GM19035 (cell line): ENCODE measurements at regions not wholly inside any gene's neighbourhood (a gene's known extent, or its start where the extent isn't known, plus 50 kb on each side); places are given as distances from the start of the nearest gene placed in this dataset.
"Not testable (repeated sequence)": the region's sequence is repeated elsewhere in the genome, so short reads cannot be mapped to it uniquely, and the experiment has no call there.

ENCODE experiments used
- ATAC-seq: cut with Tn5 transposase; IDR thresholded peaks from one replicate; pipeline ENCODE4 v1.9.1; 2021; ENCODE audit not compliant: unreplicated experiment

DNA sequence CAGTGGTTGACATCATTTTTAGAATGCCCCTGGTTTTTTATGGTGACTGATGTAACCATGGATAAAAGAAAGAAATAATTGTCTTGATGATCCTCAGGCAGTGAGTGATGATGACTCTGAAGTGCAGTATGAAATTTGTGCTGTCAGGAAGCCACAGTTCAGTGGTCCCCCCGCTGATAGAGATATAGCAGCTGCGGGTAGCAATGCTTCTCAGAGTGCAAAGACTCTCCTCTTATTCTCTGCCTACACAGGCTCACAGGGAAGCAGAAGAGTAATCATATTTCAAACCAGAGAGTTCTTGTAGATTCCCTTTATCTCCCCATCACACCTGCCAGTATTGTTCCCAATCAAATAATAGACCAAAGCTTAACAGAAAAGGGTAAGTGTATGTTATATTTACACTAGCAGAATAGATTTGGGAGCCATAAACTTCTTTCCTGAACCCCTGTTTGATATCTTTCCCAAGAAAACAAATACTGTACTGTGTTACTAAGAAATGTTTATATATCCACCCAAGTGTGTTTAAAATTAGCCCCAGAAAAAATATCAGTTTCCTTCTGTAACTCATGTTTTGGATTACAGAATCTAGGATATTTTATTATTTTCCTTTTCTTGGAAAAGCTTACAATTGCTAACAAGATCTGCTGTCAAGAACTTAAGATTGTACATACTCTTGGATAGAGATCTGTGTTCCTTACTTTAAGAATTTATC, 1817.4 kb upstream of the FLRT2 start:
- ATAC-seq: no peak

DNA sequence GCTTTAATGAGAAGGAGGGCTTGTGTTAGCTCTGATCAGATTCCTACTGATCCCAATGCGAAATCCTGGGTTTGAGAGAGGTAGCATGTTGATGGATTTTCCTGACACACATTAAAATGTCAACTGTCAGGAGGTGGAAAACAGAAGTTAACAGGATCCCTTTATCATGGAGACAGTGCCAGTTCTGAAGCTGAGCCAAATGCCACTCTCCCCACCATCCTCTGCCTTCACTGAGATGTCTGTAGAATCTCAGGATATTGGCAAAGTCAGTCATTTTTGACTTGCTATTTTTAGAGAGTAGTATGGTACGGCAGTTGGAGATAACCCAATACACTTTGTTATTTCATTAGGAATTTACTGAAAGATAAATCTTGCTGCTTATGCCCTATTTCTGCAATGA, 1816.2 kb upstream of the FLRT2 start:
- no peak for ATAC-seq

DNA sequence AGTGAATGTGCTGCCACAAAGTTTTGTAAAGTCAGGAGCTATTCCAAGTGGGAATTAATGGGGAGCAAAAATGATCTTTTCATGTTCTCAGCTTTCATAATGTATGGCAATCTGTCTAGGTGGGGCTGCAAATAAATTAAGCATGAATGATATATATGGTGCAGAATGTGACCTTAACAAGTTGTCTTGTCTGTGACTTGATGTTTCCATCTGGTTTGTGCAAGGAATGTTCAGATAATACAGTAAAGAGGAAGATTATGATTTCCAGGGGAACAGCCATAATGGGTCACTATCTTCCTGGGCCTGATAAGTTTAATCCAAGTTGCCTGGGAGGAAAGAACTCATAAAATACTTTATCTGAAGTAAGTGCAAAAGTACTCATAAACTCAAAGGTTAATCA, 1815.8 kb upstream of the FLRT2 start:
- ATAC-seq: no peak

DNA sequence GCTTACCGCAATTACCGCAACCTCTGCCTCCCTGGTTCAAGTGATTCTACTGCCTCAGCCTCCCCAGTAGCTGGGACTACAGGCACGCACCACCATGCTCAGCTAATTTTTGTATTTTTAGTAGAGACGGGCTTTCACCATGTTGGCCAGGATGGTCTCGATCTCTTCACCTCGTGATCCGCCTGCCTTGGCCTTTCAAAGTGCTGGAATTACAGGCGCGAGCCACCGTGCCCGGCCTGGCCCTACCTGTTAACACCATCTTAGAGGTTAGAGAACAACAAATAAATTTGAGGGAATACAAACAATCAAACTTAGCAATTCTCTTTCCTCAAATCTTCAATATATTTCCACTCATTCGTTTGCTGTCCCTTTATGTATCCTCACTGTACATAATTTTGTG, 1810.5 kb upstream of the FLRT2 start:
- ATAC-seq: not testable (repeated sequence)

DNA sequence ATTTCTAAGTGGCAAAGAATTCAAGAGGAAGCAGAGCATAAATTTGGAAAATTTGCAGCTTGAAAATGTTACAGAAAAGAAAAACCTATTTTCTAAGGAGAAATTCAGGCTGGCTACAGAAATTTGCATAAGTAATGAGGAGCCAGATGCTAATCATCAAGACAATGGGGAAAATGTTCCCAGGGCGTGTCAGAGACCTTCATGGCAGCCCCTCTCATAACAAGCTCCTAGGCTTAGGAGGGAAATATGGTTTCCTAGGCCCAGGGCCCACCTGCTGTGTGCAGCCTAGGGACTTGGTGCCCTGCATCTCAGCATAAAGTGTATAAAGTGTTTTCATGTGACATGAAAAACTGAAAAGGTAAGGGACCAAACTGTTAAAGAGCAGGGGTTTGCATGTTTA, 1796.3 kb upstream of the FLRT2 start:
- no peak for ATAC-seq

DNA sequence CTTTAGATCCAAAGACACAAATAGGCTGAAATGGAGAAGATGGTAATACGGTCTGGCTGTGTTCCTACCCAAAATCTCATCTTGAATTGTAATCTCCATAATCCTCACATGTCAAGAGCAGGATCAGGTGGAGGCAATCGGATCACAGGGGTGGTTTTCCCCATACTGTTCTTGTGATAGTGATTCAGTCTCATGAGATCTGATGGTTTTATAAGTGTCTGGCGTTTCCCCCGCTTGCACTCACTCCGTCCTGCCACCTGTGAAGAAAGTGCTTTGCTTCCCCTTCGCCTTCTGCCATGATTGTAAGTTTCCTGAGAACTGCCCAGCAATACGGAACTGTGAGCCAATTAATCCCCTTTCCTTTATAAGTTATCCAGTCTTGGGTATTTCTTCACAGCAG, 1795.5 kb upstream of the FLRT2 start:
- no peak for ATAC-seq

DNA sequence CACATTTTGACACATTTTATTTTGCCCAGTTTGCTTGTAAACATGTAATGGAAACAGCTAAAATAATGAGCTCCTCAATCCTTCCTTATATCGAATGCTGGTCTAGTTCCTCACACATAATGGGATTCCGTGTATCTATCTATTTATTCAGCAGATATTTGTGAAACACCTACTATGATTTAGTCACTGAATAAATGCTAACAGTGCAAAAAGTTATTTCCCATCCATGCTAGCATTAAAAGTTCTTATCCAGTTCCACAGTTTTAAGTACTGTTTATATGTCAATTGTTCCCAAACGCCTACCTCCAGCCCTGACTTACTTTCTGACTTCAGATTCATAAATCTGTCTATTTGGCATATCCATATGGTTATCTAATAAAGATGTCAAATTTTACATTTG, 1788.7 kb upstream of the FLRT2 start:
- ATAC-seq: no peak

DNA sequence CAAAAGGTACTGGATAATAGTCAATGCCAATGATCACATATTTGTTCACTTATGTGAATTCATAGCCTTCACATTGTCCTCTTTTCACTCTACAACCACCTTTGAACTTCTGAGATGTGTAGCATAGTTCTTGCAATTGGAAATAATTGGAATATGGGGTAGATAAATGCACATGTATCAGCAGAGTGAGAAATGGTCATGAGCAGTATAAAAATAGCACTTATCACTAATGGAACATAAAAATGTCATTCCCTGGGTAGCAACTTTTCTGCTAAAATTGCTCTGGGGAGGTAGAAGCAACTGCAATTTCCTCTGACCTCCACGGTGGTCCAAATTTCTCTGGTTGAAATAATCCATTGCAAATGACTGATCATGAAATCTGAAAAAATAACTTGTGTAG, 1785.7 kb upstream of the FLRT2 start:
- ATAC-seq: no peak

DNA sequence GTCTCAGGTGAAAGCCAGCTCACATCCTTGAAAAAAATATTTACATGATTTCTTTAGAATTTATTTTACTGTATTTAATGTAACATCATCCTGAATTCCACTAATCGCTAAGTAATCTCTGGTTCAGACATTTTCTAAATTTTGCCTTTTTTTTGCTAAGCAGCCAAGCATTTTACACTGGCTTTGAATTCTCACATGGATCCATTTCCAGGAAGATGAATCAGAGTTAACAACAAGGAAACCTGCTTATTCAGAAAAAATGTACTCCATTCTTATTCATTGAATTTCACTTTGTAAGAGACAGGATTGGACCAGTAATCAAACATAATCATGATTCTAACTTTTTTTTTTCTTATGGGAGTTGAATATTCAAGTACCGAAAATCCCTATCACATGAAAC, 1785.1 kb upstream of the FLRT2 start:
- ATAC-seq: no peak

DNA sequence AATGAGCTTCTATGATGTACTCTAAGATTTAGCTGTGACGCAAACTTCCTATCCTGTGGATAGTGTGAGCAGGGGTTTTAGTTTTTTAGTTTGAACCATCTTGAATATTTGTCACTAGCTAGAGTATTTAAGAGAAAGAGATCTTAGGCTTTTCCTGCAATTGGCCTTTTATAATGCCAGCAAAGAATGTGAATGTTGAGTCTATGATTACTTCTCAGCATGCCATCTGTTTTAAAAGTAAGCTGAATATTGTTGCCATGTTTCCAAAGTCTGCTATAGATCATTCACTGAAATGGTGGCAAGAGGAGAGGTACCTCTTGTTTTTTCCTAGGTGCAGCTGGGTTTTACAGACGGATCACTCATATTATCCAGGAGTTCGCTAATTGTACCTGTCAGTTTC, 1783.6 kb upstream of the FLRT2 start:
- no peak for ATAC-seq

DNA sequence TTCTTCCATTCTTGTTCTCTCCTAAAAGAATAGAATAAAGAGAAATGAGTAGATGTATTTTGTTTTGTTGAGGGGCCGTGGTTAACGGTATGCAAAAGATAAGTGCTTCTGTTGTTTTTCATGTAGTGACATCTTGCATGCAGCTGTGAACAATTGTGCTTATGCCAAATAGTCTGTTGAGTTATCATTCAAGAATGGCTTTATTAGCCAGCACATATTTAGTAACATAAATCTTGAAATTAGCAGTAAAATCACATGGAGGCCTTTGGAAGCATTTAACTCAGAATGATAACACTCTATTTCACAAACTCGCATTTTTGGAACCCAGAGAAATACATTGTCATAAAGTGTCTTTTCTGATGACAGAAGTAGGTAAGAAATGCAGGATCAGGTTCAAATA, 1772.0 kb upstream of the FLRT2 start:
- ATAC-seq: no peak

DNA sequence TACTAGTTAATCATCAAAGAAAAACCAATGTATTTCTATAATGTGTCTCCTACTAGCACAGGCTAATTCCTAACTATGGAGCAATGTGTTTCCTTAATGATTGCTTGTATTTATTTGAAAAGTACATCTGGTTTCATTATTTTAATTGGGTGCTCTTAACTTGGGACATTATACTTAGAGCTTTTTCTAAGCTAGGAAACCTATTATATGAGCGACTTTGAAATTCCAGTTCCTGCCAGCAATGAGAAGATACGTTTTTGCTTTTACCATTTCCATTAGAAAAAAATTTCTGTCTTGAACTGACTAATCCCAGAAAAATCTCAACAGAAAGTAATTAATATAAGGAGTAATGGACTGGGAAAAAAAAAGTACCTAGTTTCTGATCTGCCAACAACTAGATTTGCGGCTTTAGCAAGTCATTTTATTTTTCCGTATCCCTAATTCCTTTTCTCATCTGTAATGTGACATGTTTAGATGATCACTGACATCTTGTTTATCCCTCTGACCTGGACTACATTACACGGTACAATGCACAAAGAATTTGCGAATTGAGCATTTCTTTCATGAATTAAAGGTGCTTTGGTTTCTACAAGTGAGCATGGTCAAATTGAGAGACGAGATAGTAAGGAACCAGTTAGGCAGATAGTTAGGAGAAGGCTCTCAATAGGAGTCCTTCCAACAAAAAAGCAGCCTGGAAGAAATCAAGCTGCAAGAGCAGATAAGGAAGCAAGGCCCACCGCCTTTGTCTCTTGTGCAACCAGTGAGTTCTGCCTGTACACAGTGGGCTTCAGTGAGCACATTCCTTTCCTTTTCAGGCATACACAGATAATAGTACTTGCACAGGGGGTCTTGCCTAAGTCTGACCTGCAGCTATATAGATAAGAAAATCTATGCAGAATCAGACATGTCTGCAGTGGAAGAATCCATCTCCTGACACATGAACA, 1765.0 kb upstream of the FLRT2 start:
- ATAC-seq: no peak

DNA sequence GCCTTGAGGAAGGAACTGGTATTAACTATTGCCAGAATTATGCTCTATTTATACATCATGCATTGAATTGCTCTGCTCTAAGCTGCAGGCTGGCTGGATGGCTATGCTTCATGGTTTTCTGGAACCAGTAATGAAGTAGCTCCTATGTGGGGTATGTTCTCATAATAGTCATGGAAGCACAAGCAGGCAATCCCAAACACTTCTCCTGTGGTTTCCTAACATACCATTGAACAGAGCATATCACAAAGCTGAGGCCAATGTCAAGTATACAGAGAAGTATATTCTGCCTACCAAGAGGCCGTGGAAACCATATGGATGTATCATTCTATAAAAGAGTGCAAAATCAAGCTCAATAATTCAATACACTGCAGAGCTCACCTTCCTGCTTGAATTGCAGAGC, 1752.4 kb upstream of the FLRT2 start:
- ATAC-seq: no peak

DNA sequence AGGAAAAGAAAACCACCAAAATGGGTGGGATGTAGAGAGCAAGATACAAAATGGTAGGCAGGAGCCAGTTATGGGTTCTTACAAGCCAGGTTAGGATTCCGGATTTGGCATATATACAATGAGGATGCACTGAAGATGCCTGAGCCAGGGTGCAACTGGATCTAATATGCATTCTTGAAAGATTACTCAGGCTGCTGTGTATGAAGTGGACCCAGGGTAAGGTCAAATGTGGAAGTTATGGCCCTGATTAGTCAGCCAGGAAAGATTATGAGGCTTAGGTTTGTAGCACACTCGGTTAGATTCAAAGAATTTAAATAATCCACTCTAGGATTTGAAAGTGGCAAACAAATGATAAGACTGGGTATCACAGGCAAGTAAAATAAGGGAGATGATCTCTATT, 1750.7 kb upstream of the FLRT2 start:
- no peak for ATAC-seq

DNA sequence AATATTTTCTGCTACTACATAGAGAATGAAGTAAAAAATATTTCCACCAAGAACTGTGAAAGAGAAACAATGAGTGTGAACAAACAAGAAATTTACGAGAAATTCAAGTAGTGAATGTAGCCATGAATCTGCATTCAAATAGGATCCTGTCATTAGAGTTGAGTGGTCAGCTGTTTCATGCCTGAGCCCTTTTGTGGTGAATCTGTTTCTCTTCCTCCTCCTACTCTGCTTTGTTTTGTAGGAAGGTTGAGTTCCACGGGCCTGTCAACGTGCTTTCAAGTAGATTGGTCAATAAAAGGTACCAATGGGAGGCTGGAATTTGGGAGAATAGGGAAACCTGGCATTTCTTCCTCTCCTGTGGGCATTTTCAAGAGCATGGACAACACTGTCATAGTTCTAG, 1749.6 kb upstream of the FLRT2 start:
- ATAC-seq: no peak

DNA sequence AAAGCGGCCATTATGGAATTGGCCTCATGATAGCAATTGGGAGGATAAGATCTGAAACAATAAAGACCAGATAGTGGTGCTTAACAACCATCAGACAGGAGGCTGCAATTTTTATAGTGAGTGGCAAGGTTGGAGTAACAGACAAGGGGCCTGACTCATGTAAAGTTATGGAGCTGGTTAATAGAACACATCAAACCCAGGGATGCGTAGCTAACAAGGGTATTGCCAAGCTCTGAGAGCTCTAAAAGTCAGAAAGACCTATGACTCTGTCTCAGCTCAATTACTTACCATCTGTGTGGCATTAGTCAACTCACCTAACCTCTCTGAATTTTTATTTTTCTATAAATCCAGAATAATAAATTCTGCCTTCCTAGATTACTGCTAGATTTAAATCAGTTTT, 1731.5 kb upstream of the FLRT2 start:
- ATAC-seq: no peak

DNA sequence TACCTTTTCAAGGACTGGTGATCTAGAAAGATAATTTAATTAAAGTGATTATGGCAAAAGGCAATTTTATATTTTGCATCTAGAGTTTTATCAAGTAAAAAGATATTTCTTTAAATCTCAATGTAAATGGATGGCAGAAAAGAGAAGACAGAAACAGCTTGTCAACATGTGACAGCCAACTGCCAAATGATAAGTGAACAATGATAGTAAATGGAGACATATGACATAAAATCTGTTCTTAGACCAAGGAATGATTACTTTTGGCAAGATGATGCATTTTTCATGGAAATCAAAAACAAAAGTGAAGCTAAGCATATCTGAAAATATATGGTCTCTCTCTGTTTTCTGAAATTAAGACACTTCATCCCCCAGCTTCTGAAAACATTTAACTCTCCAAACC, 1730.7 kb upstream of the FLRT2 start:
- no peak for ATAC-seq

DNA sequence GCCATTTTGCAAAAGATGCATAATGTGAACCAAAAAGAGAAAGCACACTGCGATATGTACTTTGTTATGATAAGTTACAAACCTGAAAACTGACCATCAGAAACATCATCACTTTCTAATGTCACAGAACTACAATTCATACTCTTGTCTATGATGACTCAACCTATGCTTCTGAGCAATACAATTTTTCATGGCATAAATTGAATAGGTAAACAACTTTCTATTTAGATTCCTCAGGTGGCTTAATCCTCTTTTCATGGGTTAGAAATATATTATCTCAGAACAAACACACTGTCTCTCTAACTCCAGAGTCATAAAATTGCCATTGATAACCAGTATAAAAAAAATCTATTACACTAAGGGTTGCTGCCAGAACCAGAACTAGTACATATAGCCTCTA, 1715.0 kb upstream of the FLRT2 start:
- ATAC-seq: no peak

DNA sequence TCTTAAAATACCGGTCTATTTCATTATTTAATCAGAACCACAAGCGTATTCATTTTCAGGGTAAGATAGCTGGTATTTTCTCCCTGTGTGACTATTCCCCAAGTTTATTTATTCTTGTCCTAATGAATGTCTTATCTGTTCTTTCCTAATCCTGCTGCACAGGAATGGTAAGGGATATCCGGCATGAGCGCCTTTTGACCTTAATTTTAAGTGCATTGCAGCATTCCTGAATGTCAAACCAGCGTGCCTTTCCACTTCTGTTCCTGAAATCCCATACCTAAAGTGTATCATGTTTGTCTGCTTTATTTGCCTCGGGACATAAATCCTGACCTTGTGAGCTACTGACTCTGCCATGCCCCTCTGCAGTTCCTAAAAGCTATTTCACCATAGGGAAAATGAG, 1713.2 kb upstream of the FLRT2 start:
- no peak for ATAC-seq

DNA sequence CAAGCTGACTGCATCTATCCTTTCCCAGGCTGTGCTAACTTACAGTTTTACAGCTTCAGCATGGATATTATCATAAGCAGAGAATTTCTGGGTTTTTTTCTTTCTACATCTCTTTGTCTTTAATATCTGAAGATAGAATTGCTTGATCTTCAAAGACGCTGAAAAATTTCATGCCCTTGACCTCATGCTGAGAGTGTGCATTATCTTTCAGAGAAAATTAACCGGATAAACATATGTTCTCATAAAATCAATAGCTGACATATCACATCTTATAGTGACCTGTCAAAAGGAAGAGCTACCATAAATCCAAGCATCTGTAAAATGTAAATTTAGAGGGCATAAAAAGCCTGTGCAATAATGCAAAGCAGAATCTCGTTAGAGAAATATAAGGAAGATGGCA, 1704.1 kb upstream of the FLRT2 start:
- ATAC-seq: no peak

DNA sequence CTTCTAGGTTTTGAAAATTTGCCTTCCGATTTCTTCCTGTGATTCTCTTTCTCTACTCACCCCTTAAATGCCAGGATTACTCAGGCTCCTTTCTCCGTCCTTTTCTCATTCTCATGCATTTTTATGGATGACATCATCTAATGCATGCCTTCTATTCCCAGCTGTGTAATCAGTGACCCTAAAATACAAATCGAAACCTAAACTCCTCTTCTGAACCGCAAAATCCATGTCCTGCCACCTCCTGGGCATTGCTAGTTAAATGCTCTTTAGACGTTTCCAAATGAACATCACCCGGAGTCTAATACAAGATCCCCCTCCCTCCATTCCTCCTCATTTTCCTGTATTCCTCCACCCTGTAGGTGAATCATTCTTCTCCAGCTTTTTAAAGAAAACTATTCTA, 1703.1 kb upstream of the FLRT2 start:
- no peak for ATAC-seq

DNA sequence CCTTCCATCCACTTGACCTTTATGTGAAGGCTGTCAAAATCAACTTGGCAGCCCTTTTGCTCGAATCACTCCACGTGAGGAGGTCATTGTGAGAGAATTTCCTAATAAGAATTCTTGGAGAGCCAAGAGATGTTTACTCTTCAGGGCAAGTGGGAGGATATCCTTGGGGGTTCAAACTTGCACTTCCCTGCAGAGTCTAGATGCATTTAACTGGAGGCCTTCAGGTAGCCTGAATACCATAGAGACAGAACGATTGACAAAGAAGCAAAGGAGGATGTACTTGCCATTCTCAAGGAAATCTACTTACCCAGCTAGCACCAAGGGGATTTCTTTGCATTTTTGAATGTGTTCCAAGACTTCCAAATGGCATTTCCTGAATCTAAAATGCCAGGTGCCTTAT, 1702.6 kb upstream of the FLRT2 start:
- ATAC-seq: no peak

DNA sequence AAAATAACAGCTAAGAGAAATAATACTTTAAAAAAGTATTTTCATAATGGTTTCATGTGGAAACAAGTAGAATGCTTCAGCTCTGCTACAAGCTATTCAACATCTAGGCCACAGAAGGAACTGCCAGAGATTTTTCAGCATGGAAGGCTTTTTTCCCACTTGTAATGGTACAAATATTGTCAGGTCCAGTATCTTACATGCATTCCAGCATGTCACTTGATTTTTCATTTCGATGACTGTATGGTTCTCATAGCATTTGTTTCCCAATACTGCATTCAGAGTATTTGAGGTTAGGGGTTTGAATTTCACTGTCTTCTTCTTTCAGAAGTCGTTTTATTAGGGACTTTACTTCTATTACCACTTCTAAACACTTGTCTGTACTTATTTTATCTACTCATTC, 1701.5 kb upstream of the FLRT2 start:
- no peak for ATAC-seq
